Endodermal cell (in vitro differentiated cells): ENCODE measurements at regions not wholly inside any gene's neighbourhood (a gene's known extent, or its start where the extent isn't known, plus 50 kb on each side); places are given as distances from the start of the nearest gene placed in this dataset.
"Not testable (repeated sequence)": the region's sequence is repeated elsewhere in the genome, so short reads cannot be mapped to it uniquely, and the experiment has no call there.

Source experiments
- DNase-seq: peaks from one replicate; pipeline ENCODE4 v3.0.0-alpha.2; 2017
- H3K27ac ChIP-seq: 2 replicates; pipeline ENCODE4 v1.5.1; 2013; ENCODE audit warnings: mild to moderate bottlenecking, low read depth, low read length, moderate library complexity
- H3K27me3 ChIP-seq: 2 replicates; pipeline ENCODE4 v1.6.1; 2013; ENCODE audit warnings: mild to moderate bottlenecking, low read length, moderate library complexity; ENCODE audit not compliant: insufficient read depth, control insufficient read depth, poor library complexity, severe bottlenecking
- H3K36me3 ChIP-seq: 2 replicates; pipeline ENCODE4 v1.7.0; 2013; ENCODE audit warnings: mild to moderate bottlenecking, low read length, moderate library complexity; ENCODE audit not compliant: control insufficient read depth, insufficient read depth
- H3K4me1 ChIP-seq: one replicate; pipeline ENCODE4 v1.7.0; 2013; ENCODE audit warnings: low read length; ENCODE audit not compliant: control insufficient read depth, insufficient read depth
- H3K4me3 ChIP-seq: 2 replicates; pipeline ENCODE4 v1.5.1; 2013; ENCODE audit warnings: mild to moderate bottlenecking, low read length, moderate library complexity
- H3K9ac ChIP-seq: 2 replicates; pipeline ENCODE4 v1.6.1; 2013; ENCODE audit warnings: mild to moderate bottlenecking, low read length, moderate library complexity; ENCODE audit not compliant: poor library complexity, severe bottlenecking; ENCODE audit errors: extremely low read depth
- H3K9me3 ChIP-seq: 2 replicates; pipeline ENCODE4 v1.6.1; 2013; ENCODE audit warnings: mild to moderate bottlenecking, low read length, moderate library complexity; ENCODE audit not compliant: control insufficient read depth
- H3K27ac Mint-ChIP-seq: 2 replicates; pipeline ENCODE4 v1.8.0; 2020; ENCODE audit warnings: mixed read lengths
- H3K27me3 Mint-ChIP-seq: 2 replicates; pipeline ENCODE4 v1.8.0; 2021; ENCODE audit warnings: mild to moderate bottlenecking, mixed read lengths; ENCODE audit not compliant: insufficient read depth
- H3K36me3 Mint-ChIP-seq: 2 replicates; pipeline ENCODE4 v1.8.0; 2020; ENCODE audit warnings: low read depth, mixed read lengths
- H3K4me1 Mint-ChIP-seq: 2 replicates; pipeline ENCODE4 v1.8.0; 2020; ENCODE audit warnings: mixed read lengths
- H3K4me3 Mint-ChIP-seq: 2 replicates; pipeline ENCODE4 v1.8.0; 2020; ENCODE audit warnings: mild to moderate bottlenecking, moderate library complexity, mixed read lengths
- H3K9me3 Mint-ChIP-seq: 2 replicates; pipeline ENCODE4 v1.8.0; 2020; ENCODE audit warnings: mild to moderate bottlenecking, mixed read lengths
- WGBS, 2 experiments: methylation state at CpG; one replicate each; pipeline versions ENCODE4 v1.1.5 to v1.1.7; 2013; ENCODE audit warnings: missing lambda C conversion rate in 2 of 2, mixed read lengths in 1 of 2; ENCODE audit not compliant: insufficient coverage in 1 of 2, insufficient read length in 1 of 2; 5-methylcytosine and 5-hydroxymethylcytosine counted together
- TF ChIP-seq, protein P1 (sequence below): fragments of 200-600 bp; sonication (generic); conservative IDR thresholded peaks from 2 replicates; pipeline ENCODE4 v1.5.0; 2021; ENCODE audit warnings: antibody characterized with exemption, mild to moderate bottlenecking

DNA sequence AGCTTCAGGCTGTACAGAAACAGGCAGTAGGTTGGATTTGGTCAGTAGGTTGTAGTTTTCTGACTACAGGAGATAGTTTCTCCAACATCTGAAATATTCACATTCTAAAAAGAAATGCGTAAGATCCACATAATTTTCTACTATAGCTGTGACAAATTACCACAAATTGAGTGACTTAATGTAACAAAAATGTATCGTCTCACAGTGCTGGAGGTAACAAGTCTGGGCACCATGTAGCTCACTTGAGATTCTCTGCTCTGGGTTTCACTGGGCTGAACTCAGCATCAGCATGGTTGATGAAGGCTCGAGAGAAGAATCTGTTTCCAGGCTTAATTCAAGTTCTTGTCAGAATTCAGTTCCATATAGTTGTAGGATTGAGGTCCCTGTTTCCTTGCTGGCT, 350.9 kb upstream of the CCDC179 start:
- Histone ChIP-seq H3K27ac (no peak overlapping the region), H3K9me3 (no peaks in the 10 kb centered on the region), H3K4me3 (no peak overlapping the region), H3K27me3 (no peaks in the 10 kb centered on the region), H3K4me1 (no peaks in the 10 kb centered on the region), H3K9ac (no peak overlapping the region), H3K36me3 (no peaks in the 10 kb centered on the region)
- DNase-seq: no peak
- Mint-ChIP-seq H3K36me3 (no peaks in the 10 kb centered on the region), H3K9me3 (peaks cover 7% of the 10 kb centered on the region), H3K4me3 (no peak overlapping the region), H3K27ac (no peak overlapping the region), H3K27me3 (no peaks in the 10 kb centered on the region), H3K4me1 (no peaks in the 10 kb centered on the region)
- WGBS, 2 experiments: 94 to 100% methylated on average over 2 to 3 of the region's 3 CpGs
- TF ChIP-seq, protein P1, sequence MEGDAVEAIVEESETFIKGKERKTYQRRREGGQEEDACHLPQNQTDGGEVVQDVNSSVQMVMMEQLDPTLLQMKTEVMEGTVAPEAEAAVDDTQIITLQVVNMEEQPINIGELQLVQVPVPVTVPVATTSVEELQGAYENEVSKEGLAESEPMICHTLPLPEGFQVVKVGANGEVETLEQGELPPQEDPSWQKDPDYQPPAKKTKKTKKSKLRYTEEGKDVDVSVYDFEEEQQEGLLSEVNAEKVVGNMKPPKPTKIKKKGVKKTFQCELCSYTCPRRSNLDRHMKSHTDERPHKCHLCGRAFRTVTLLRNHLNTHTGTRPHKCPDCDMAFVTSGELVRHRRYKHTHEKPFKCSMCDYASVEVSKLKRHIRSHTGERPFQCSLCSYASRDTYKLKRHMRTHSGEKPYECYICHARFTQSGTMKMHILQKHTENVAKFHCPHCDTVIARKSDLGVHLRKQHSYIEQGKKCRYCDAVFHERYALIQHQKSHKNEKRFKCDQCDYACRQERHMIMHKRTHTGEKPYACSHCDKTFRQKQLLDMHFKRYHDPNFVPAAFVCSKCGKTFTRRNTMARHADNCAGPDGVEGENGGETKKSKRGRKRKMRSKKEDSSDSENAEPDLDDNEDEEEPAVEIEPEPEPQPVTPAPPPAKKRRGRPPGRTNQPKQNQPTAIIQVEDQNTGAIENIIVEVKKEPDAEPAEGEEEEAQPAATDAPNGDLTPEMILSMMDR: no peak

DNA sequence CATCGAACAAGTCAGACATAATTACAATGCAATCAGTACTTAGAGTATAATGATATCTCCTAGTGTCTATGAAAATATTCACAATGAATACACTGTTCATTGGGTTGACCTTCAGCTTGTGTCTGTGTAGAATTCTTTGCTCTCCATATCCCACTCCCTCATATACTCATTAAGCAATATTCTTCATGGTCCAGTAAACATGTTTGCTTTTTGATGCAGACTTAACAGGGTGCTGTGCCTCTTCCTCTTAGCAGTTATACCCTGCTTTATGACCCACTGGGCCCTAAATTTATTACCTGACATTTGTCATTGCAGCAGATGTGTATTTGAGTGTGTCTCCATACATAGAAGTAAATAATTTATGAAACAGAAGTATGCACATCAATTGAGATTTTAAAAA, 352.5 kb upstream of the CCDC179 start:
- no peaks in the 10 kb centered on the region for H3K4me1 Mint-ChIP-seq
- 40% methylated on average over 1 of the region's 1 CpG; no CpG with 5 or more reads in 1 of the 2 experiments for WGBS, 2 experiments
- Histone ChIP-seq H3K4me3 (no peak overlapping the region), H3K9me3 (no peaks in the 10 kb centered on the region), H3K9ac (no peak overlapping the region), H3K36me3 (no peaks in the 10 kb centered on the region), H3K4me1 (no peaks in the 10 kb centered on the region), H3K27ac (no peak overlapping the region), H3K27me3 (no peaks in the 10 kb centered on the region)
- peaks cover 4% of the 10 kb centered on the region for H3K36me3 Mint-ChIP-seq
- H3K9me3 Mint-ChIP-seq: peaks cover 10% of the 10 kb centered on the region
- H3K27me3 Mint-ChIP-seq: no peaks in the 10 kb centered on the region
- TF ChIP-seq, protein P1: no peak
- no peak for DNase-seq
- no peak overlapping the region for H3K4me3 Mint-ChIP-seq
- no peak overlapping the region for H3K27ac Mint-ChIP-seq

DNA sequence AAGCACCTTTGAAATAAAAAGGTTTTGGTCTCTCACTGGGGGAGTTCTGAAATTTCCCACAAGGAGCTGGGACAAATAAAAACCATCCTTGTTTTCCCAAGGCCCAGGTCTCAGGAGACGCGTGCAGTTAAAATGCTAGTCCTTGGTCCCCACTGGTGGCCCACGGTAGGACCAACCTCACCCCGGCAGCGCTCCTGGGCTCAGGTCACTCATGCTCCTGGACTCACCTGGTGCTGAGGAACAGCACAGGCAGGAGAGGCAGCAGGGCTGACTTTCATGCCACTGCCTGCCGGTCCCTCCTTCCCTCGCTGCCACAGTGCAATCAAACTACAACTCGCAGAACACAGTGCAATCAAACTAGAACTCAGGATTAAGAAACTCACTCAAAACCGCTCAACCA, 356.8 kb upstream of the CCDC179 start:
- Mint-ChIP-seq H3K27ac (no peak overlapping the region), H3K4me3 (no peak overlapping the region), H3K4me1 (no peaks in the 10 kb centered on the region), H3K36me3 (peaks cover 4% of the 10 kb centered on the region), H3K9me3 (peaks cover 21% of the 10 kb centered on the region), H3K27me3 (no peaks in the 10 kb centered on the region)
- Histone ChIP-seq H3K4me1 (no peaks in the 10 kb centered on the region), H3K4me3 (no peak overlapping the region), H3K27ac (no peak overlapping the region), H3K9me3 (no peaks in the 10 kb centered on the region), H3K9ac (no peak overlapping the region), H3K36me3 (no peaks in the 10 kb centered on the region), H3K27me3 (no peaks in the 10 kb centered on the region)
- WGBS, 2 experiments: 75 to 86% methylated on average over 4 to 9 of the region's 9 CpGs
- TF ChIP-seq, protein P1: no peak
- DNase-seq: no peak

DNA sequence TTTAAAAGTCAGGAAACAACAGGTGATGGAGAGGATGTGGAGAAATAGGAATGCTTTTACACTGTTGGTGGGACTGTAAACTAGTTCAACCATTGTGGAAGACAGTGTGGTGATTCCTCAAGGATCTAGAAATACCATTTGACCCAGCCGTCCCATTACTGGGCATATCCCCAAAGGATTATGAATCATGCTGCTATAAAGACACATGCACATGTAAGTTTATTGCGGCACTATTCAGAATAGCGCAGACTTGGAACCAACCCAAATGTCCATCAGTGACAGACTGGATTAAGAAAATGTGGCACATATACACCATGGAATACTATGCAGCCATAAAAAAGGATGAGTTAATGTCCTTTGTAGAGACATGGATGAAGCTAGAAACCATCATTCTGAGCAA, 359.8 kb upstream of the CCDC179 start:
- not testable (repeated sequence) for H3K4me1 ChIP-seq, H3K9ac ChIP-seq, H3K36me3 Mint-ChIP-seq, H3K4me1 Mint-ChIP-seq, H3K27me3 ChIP-seq, H3K4me3 ChIP-seq, DNase-seq, H3K4me3 Mint-ChIP-seq, H3K27ac Mint-ChIP-seq, H3K9me3 ChIP-seq, H3K27ac ChIP-seq, H3K36me3 ChIP-seq, H3K27me3 Mint-ChIP-seq
- H3K9me3 Mint-ChIP-seq: peaks cover 19% of the 10 kb centered on the region
- WGBS, 2 experiments: 87% methylated on average over 3 of the region's 3 CpGs; no CpG with 5 or more reads in 1 of the 2 experiments
